ENCODE measurements at regions not wholly inside any gene's neighbourhood (a gene's known extent, or its start where the extent isn't known, plus 50 kb on each side); places are given as distances from the start of the nearest gene placed in this dataset.

DNA sequence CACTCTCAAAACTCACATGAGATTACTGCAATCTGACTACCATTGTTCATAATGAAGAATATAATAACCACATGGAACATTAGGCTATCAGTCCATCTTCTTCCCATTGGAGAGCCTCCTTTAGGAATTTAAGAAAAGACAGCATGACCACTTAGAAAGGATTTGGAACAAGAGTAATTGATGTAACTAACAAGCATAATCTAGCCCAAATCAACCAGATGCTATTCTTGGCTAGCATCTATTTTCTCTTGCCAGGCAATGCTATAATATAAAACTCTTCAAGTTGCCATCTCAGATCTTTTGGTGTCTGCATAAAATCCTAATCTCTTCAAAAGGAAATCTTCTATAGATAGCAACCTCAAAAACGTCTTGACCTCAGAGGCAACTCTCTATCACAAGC, 152.0 kb upstream of the REG3G start:
- FAIRE-seq: no peak

- FAIRE-seq: no peak
Measured at GRCh38 chr2:78876316-78876688, 149.2 kb upstream of the REG3G start.

GRCh38 chr2:78887446-78887845, 138.1 kb upstream of the REG3G start:
- no peak for FAIRE-seq

GRCh38 chr2:78890935-78891334, 134.6 kb upstream of the REG3G start:
- no peak for FAIRE-seq

DNA sequence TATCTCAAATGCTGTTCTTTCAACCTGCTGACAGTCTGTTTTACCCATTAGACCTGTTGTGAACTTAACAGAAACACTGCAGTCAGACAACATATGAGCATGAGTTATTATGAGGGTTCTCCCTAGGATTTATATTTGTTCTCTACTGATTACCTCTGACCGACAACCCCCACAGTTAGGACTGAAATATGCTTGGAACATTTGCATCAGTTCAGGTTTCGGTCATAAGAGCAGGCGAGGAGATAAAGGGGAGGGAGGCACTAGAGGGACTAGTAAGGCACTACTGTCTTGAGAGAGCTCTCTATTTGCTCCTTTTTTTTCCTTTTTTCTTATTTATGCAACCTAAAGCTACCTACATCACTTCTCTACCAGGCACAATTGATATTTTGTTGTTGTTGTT, 133.2 kb upstream of the REG3G start:
- FAIRE-seq: no peak

DNA sequence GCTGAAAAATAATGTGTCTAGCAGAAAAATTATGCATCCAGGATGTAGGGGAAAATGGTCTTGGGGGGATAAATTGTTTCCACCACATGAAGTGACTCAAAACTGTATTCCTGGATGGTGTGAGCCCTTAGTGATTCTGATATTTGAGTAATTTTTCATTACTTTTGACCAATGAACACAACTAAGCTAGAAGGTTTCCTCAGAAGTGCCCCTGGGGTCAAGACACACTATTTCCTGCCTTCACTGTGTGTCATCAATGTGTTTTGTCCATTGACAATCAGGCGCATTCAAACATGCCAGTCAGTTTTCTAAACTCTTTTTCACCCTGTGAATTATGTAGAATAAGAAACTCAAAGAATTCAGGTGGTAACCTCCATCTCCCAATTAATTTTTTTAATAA, 130.5 kb upstream of the REG3G start:
- no peak for FAIRE-seq

- FAIRE-seq: no peak
Measured at GRCh38 chr2:78896536-78896935, 129.0 kb upstream of the REG3G start.

- FAIRE-seq: no peak
Measured at GRCh38 chr2:78907089-78907488, 118.4 kb upstream of the REG3G start.

GRCh38 chr2:78908973-78909372, 116.5 kb upstream of the REG3G start:
- FAIRE-seq: no peak

DNA sequence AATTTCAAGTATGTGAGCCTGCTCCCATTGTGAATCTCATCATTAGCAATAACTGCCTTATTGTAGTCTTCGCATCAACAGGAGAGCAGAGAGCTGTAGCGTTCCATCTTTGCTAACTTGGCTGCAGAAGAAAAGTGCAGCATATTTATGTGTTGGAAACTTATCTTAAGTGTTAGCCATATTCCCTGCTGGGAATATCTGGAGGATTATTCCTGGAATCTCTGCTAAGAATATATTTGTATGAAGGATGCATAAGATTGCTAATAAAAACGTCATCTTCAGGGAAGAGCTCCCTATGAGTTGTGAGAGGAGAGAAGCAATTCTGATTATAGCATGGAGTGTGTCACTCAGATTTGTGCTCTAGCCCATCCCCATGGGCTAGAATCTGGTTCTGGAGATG, 115.1 kb upstream of the REG3G start:
- no peak for FAIRE-seq

GRCh38 chr2:78913257-78913656, 112.2 kb upstream of the REG3G start:
- no peak for FAIRE-seq

- FAIRE-seq: no peak
Measured at GRCh38 chr2:78925258-78925657, 100.2 kb upstream of the REG3G start.

GRCh38 chr2:78928502-78928901, 97.0 kb upstream of the REG3G start:
- FAIRE-seq: no peak

DNA sequence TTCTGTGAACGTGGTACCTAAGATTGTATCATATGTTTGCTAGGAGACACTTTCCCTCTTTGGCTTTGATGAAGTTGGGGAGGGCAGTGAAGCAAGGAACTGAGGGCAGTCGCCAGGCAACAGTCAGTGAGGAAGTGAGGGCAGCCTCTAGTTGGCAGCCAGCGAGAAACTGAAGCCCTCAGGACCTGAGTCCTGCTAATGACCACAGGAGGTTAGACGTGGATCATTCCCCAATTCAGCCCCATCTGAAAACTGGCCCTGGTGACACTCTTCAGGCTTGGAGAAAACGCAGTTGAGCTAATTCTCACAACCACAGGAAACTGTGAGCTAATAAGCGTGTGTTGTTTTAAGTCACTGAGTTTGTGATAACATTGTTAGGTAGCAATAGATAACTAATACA, 84.5 kb upstream of the REG3G start:
- no peak for FAIRE-seq

DNA sequence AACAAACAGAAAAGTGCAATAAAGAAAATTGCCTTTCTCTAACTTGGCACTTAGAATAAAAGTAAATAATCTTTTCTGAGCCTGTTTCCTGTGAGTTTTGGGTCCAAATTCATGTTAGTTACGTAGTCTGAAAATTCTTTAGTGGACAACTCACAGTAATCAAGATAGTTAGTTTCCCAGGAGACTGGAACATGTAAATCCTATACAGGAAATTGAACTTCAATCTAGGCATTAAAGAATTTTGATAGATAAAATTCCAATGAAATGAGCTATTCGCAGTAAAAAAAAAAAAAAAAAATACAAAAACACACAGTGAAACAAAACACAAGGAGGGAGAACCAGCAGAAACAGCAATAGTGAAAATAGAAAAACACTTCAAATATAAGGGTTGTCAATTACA, 83.8 kb upstream of the REG3G start:
- no peak for FAIRE-seq

GRCh38 chr2:78963881-78964280, 61.6 kb upstream of the REG3G start:
- FAIRE-seq: no peak

- FAIRE-seq: no peak
Measured at GRCh38 chr2:78967294-78967693, 58.2 kb upstream of the REG3G start.

GRCh38 chr2:78973630-78974029, 51.9 kb upstream of the REG3G start:
- no peak for FAIRE-seq

Data from G401.6 (cell line).